ENCODE measurements at regions not wholly inside any gene's neighbourhood (a gene's known extent, or its start where the extent isn't known, plus 50 kb on each side); places are given as distances from the start of the nearest gene placed in this dataset.

DNA sequence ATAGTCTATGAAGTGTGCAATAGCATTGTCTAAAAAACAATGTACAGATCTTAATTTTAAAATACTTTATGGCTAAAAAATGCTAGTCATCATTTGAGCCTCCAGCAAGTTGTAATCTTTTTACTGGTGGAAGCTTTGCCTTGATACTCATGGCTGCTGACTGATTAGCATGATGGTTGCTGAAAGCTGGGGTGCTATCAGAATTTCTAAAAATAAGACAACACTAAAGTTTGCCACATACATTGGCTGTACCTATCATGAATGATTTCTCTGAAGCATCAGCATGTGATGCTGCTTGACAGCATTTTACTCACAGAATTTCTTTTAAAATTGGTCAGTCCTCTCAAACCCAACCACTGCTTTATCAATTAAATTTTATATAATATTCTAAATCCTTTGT, 101.5 kb upstream of the TMEM168 start:
- FAIRE-seq: no peak
- Histone ChIP-seq H3K9me1 (ENCODE audit: control insufficient read depth, extremely low read depth, insufficient read depth, low read length) (no peaks in the 10 kb centered on the region), H3K4me1 (ENCODE audit: control insufficient read depth, extremely low read depth, insufficient read depth, low read length) (no peaks in the 10 kb centered on the region), H3K79me2 (ENCODE audit: control insufficient read depth, insufficient read depth, low read length) (no peaks in the 10 kb centered on the region), H3K27me3 (ENCODE audit: control insufficient read depth, extremely low read depth, insufficient read depth, low read length) (no peaks in the 10 kb centered on the region), H4K20me1 (ENCODE audit: control insufficient read depth, extremely low read depth, insufficient read depth, low read length) (no peaks in the 10 kb centered on the region), H3K4me3 (ENCODE audit: control insufficient read depth in 2 of 3, extremely low read depth in 1 of 3, insufficient read depth in 2 of 3, low read depth in 1 of 3, low read length in 3 of 3) (no peak overlapping the region), H3K27ac (ENCODE audit: control insufficient read depth, insufficient read depth, low read length) (no peak overlapping the region), H3K4me2 (ENCODE audit: control insufficient read depth, extremely low read depth, insufficient read depth, low read depth, low read length) (no peak overlapping the region), H3K9me3 (ENCODE audit: control insufficient read depth, low read depth, low read length) (no peaks in the 10 kb centered on the region), H3K36me3 (ENCODE audit: control insufficient read depth in 2 of 2, extremely low read depth in 1 of 2, insufficient read depth in 2 of 2, low read length in 2 of 2) (no peaks in the 10 kb centered on the region), H2AFZ (ENCODE audit: control insufficient read depth, low read length) (no peak overlapping the region), H3K9ac (ENCODE audit: control insufficient read depth, extremely low read depth, insufficient read depth, low read length) (no peak overlapping the region)
- DNase-seq (ENCODE audit: low read depth, low spot score): no peak
- dilution Hi-C loops (cut with MboI; ENCODE audit: extremely low pct_ligation_motif_present, low sequenced_read_pairs): no loop called here
- TF ChIP-seq, protein P1, sequence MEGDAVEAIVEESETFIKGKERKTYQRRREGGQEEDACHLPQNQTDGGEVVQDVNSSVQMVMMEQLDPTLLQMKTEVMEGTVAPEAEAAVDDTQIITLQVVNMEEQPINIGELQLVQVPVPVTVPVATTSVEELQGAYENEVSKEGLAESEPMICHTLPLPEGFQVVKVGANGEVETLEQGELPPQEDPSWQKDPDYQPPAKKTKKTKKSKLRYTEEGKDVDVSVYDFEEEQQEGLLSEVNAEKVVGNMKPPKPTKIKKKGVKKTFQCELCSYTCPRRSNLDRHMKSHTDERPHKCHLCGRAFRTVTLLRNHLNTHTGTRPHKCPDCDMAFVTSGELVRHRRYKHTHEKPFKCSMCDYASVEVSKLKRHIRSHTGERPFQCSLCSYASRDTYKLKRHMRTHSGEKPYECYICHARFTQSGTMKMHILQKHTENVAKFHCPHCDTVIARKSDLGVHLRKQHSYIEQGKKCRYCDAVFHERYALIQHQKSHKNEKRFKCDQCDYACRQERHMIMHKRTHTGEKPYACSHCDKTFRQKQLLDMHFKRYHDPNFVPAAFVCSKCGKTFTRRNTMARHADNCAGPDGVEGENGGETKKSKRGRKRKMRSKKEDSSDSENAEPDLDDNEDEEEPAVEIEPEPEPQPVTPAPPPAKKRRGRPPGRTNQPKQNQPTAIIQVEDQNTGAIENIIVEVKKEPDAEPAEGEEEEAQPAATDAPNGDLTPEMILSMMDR (optimal IDR thresholded peaks at IDR 0.05 in 1 of 3, IDR thresholded peaks at IDR 0.05 in 1 of 3, conservative IDR thresholded peaks at IDR 0.05 in 1 of 3; ENCODE audit: extremely low read depth in 1 of 3, insufficient read depth in 2 of 3, low read length in 3 of 3): no peak
- no peak for TF ChIP-seq EZH2 (IDR thresholded peaks at IDR 0.05; ENCODE audit: low read length)

DNA sequence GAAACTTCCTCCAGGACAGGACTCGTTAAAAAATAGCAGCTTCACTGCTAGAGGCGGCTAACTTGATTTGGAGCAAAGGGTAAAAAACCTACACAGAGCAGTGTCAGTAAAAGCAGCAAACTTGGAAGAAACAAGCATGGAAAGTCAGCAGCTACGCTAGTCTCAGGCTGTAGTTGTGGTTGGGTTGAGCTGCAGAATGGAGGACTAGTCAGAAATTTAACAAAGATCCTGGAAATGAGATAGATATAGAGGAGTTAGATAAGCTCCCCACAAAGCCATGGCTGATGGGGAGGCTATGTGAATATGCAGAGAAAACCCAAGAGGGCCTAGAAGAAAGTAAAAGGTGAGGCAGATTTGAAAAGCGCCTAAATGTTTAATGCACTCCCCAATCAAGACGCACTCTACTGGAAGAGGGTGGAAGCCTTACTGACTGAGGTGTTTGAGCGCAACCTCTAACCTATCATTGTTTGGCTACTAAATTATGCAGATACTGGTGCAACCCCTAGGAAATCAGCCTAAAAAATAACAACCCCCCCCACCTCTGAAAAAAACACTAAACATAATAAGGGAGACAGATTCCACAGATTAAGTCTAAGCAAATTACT, 99.7 kb upstream of the TMEM168 start:
- no peaks in the 10 kb centered on the region for H3K79me2 ChIP-seq (ENCODE audit: control insufficient read depth, insufficient read depth, low read length)
- no peaks in the 10 kb centered on the region for H3K27me3 ChIP-seq (ENCODE audit: control insufficient read depth, extremely low read depth, insufficient read depth, low read length)
- H3K27ac ChIP-seq (ENCODE audit: control insufficient read depth, insufficient read depth, low read length): no peak overlapping the region
- H2AFZ ChIP-seq (ENCODE audit: control insufficient read depth, low read length): no peak overlapping the region
- TF ChIP-seq EZH2 (IDR thresholded peaks at IDR 0.05; ENCODE audit: low read length): no peak
- TF ChIP-seq, protein P1 (optimal IDR thresholded peaks at IDR 0.05 in 1 of 3, IDR thresholded peaks at IDR 0.05 in 1 of 3, conservative IDR thresholded peaks at IDR 0.05 in 1 of 3; ENCODE audit: extremely low read depth in 1 of 3, insufficient read depth in 2 of 3, low read length in 3 of 3): no peak
- no peaks in the 10 kb centered on the region for H3K36me3 ChIP-seq (ENCODE audit: control insufficient read depth in 2 of 2, extremely low read depth in 1 of 2, insufficient read depth in 2 of 2, low read length in 2 of 2)
- H3K4me1 ChIP-seq (ENCODE audit: control insufficient read depth, extremely low read depth, insufficient read depth, low read length): no peaks in the 10 kb centered on the region
- H3K9me3 ChIP-seq (ENCODE audit: control insufficient read depth, low read depth, low read length): no peaks in the 10 kb centered on the region
- no peak overlapping the region for H3K9ac ChIP-seq (ENCODE audit: control insufficient read depth, extremely low read depth, insufficient read depth, low read length)
- no peak overlapping the region for H3K4me3 ChIP-seq (ENCODE audit: control insufficient read depth in 2 of 3, extremely low read depth in 1 of 3, insufficient read depth in 2 of 3, low read depth in 1 of 3, low read length in 3 of 3)
- dilution Hi-C loops (cut with MboI; ENCODE audit: extremely low pct_ligation_motif_present, low sequenced_read_pairs): no loop called here
- no peak overlapping the region for H3K4me2 ChIP-seq (ENCODE audit: control insufficient read depth, extremely low read depth, insufficient read depth, low read depth, low read length)
- no peaks in the 10 kb centered on the region for H4K20me1 ChIP-seq (ENCODE audit: control insufficient read depth, extremely low read depth, insufficient read depth, low read length)
- FAIRE-seq (no peak), DNase-seq (ENCODE audit: low read depth, low spot score) (no peak)
- H3K9me1 ChIP-seq (ENCODE audit: control insufficient read depth, extremely low read depth, insufficient read depth, low read length): no peaks in the 10 kb centered on the region

Data from keratinocyte (primary cell).